ENCODE measurements at regions not wholly inside any gene's neighbourhood (a gene's known extent, or its start where the extent isn't known, plus 50 kb on each side); places are given as distances from the start of the nearest gene placed in this dataset.

DNA sequence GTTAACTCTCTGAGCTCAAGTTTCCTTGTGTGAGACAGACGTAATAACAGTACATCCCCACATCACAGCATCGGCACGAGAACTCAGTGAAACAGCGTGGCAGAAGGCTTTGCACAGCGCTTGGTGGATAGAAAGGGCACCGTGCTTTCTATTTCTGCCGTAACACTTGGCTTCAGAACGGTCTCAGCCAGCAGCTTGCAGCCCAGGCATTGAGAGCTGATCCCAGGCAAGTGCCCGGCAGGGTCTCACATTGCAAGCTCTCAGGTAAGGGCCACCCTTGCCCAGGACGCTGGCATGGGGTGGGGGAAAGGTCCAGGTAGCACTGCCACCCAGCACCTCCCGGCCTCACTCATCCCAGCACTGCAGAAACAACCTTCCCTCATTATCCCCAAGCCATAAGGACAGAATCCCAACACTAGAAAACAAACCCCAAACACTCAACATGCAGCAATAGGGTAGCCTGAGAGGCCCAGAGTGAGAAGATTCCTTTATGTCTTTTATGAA, 70.5 kb upstream of the ITGA11 start:
- TF ChIP-seq CTCF (conservative IDR thresholded peaks at IDR 0.05 in 1 of 2, IDR thresholded peaks at IDR 0.05 in 1 of 2; ENCODE audit: low read depth in 1 of 2, low read length in 2 of 2) = no peak
- no peak for TF ChIP-seq EZH2 (IDR thresholded peaks at IDR 0.05; ENCODE audit: low read length, missing control alignments)
